ENCODE measurements at regions not wholly inside any gene's neighbourhood (a gene's known extent, or its start where the extent isn't known, plus 50 kb on each side); places are given as distances from the start of the nearest gene placed in this dataset.

- TF ChIP-seq MAX (IDR thresholded peaks at IDR 0.05; ENCODE audit: low read depth, low read length) (no peak), MYC (IDR thresholded peaks at IDR 0.05; ENCODE audit: low read depth, low read length) (no peak), CTCF (IDR thresholded peaks at IDR 0.05; ENCODE audit: low read depth, low read length) (no peak), POLR2A (IDR thresholded peaks at IDR 0.05; ENCODE audit: extremely low read depth, insufficient read length) (no peak)
- DNase-seq (ENCODE audit: low read depth) = no peak
- H3K4me3 ChIP-seq (ENCODE audit: low read depth, low read length) = no peak overlapping the region
Measured at GRCh38 chr2:208642125-208642779, 235.7 kb downstream of the PTH2R start.

DNA sequence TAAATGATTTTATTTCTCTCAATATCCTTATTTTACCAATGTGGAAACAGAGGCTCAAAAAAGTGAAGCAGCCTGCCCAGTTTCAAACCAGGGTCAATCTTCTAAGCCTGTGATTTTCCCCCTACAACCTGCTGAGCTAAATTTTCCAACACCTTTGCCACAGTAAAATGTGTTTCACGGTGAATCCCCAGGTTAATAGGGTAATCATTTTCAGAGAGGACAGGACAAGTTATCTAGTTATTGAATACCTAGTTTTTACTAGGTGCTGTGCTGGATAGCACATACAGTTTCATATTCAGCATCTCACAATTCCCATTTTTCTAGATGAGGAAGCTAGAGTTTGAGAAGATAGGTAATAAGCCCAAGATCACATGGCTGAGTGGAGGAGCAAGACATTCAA is 236.6 kb downstream of the PTH2R start:
- TF ChIP-seq CTCF (IDR thresholded peaks at IDR 0.05; ENCODE audit: low read depth, low read length) (no peak), MAX (IDR thresholded peaks at IDR 0.05; ENCODE audit: low read depth, low read length) (no peak)
- no peak overlapping the region for H3K4me3 ChIP-seq (ENCODE audit: low read depth, low read length)
- no peak for DNase-seq (ENCODE audit: low read depth)

- no peak overlapping the region for H3K4me3 ChIP-seq (ENCODE audit: low read depth, low read length)
- no peak for DNase-seq (ENCODE audit: low read depth)
- TF ChIP-seq MAX (IDR thresholded peaks at IDR 0.05; ENCODE audit: low read depth, low read length) (no peak), POLR2A (IDR thresholded peaks at IDR 0.05; ENCODE audit: extremely low read depth, insufficient read length) (no peak), CTCF (IDR thresholded peaks at IDR 0.05; ENCODE audit: low read depth, low read length) (no peak), MYC (IDR thresholded peaks at IDR 0.05; ENCODE audit: low read depth, low read length) (no peak)
Measured at GRCh38 chr2:208645226-208645625, 238.6 kb downstream of the PTH2R start.

DNA sequence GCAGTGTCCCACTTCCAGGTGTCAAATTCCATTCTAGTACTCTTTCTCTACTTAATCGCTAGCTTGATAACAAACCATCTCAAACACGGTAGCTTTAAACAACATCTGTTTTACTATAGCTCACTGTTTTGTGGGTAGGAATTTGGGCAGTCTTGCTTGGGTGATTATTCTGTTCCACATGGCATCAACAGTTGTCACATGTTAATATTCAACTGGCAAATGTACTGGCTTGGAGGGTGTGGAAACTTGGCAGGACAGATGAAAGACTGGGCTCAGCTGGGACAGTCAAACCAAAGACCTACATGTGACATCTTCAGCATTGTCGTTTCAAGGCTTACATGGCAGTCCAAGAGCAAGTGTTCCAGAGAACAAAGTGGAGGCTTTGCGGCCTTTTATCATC is 241.8 kb downstream of the PTH2R start:
- TF ChIP-seq POLR2A (IDR thresholded peaks at IDR 0.05; ENCODE audit: extremely low read depth, insufficient read length) = no peak
- no peak for TF ChIP-seq MAX (IDR thresholded peaks at IDR 0.05; ENCODE audit: low read depth, low read length)
- TF ChIP-seq CTCF (IDR thresholded peaks at IDR 0.05; ENCODE audit: low read depth, low read length) = no peak
- TF ChIP-seq MYC (IDR thresholded peaks at IDR 0.05; ENCODE audit: low read depth, low read length) = no peak
- no peak for DNase-seq (ENCODE audit: low read depth)
- H3K4me3 ChIP-seq (ENCODE audit: low read depth, low read length) = no peak overlapping the region

DNA sequence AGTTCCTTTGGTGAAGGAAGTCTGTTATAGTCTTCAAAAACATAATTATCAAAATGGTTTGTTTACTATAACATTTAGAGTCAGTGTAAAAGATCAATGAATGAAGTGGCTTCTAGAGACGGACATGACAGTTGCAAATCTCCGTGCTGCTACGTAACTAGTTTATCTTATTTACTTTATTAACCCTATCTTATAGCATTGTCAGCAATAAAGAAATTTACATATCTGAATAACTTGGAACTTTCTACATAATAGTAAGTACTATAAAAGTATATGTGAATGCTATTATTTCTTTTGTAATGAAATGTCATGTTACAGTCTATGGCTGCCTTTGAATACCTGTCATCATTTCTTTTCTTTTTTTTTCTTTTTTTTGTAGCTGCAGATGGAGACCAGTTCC is 246.8 kb downstream of the PTH2R start:
- DNase-seq (ENCODE audit: low read depth) = no peak
- no peak for TF ChIP-seq CTCF (IDR thresholded peaks at IDR 0.05; ENCODE audit: low read depth, low read length)
- TF ChIP-seq POLR2A (IDR thresholded peaks at IDR 0.05; ENCODE audit: extremely low read depth, insufficient read length) = no peak
- TF ChIP-seq MAX (IDR thresholded peaks at IDR 0.05; ENCODE audit: low read depth, low read length) = no peak
- TF ChIP-seq MYC (IDR thresholded peaks at IDR 0.05; ENCODE audit: low read depth, low read length) = no peak
- H3K4me3 ChIP-seq (ENCODE audit: low read depth, low read length) = no peak overlapping the region

Data from NB4 (cell line).